Fibroblast of skin of scalp (primary cell): ENCODE measurements at regions not wholly inside any gene's neighbourhood (a gene's known extent, or its start where the extent isn't known, plus 50 kb on each side); places are given as distances from the start of the nearest gene placed in this dataset.

Experiments used
- DNase-seq: peaks from one replicate; pipeline ENCODE4 v3.0.0-alpha.2; 2013

DNA sequence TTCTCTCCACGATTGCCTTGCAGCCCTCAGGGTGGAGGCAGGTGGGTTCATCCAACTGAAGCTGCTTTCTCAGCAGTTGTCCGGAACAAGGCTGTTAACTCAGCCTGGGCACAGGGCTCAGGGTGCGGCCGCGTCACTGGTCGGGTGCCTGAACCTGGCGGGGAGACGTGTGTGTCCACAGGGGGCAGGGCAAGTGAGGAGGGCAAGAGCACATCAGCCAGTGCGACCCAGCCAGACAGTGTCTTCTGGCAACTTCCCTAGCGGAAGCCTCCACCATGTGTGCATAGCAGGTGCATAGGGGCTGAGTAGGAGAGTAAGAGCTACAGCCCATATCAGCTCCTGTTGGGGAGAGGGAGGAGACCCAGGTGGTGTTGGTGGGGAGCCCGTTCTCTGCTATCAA, 150.4 kb upstream of the THRB start:
- no peak for DNase-seq

- no peak for DNase-seq
Observed at GRCh38 chr3:24646790-24647189, 152.1 kb upstream of the THRB start.

DNA sequence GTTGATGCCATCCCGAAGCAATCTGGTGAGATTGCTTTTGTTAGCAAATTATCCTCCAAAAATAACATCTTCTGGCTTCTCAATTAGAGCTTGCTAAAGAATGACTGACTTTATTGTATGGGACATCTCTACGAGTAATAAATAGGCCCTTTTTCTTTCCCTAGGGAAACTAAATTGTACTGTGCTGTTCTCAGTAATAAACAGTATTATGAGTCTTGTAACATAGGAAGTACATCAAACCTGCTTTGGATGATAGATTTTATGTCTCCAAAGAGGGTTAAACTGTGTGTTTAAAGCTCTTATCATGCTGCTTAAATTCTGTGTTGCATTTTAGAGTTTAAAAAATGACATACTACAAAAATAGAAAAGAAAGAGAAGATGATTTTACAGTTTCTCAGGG, 153.4 kb upstream of the THRB start:
- no peak for DNase-seq

DNA sequence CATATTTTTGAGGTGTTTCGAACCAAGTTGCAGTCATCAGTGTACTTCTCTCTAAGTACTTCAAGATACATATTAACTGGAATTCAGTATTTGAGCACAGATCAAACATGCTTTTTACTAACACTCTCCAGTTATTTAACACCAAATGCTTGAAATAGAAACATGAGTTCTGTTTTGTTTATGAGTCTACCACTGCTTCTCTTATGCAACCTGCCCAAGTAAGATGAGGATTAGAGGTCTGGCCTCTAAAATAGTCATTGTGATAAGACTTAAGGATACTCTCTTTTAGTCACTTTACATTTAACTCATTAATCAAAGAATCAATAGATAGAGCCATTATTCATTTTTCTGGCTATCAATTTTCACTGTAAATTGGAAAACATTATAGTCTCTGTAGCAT, 156.2 kb upstream of the THRB start:
- no peak for DNase-seq

DNA sequence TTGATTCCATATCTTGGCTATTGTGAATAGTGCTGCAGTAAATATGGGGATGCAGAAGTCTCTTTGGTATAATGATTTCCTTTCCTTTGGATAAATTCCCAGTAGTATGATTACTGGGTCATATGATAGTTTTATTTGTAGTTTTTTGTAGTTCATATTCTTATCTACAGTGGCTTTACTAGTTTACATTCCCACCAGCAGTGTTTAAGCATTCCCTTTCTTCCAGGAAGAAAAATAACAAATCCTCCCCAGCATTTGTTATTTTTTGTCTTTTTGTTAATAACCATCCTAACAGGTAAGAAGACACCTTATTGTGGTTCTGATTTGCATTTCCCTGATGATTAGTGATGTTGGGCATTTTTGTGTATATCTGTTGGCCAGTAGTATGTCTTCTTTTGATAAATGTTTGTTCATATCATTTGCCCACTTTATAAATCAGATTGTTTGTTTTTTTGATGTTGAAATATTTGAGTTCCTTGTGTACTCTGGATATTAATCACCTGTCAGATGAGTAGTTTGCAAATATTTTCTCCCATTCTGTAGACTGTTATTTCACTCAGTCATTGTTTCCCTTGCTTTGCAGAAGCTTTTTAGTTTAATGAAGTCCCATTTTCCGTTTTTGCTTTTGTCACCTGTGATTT, 163.3 kb upstream of the THRB start:
- DNase-seq, result no peak

- no peak for DNase-seq
Observed at GRCh38 chr3:24661175-24661584, 166.5 kb upstream of the THRB start.

DNA sequence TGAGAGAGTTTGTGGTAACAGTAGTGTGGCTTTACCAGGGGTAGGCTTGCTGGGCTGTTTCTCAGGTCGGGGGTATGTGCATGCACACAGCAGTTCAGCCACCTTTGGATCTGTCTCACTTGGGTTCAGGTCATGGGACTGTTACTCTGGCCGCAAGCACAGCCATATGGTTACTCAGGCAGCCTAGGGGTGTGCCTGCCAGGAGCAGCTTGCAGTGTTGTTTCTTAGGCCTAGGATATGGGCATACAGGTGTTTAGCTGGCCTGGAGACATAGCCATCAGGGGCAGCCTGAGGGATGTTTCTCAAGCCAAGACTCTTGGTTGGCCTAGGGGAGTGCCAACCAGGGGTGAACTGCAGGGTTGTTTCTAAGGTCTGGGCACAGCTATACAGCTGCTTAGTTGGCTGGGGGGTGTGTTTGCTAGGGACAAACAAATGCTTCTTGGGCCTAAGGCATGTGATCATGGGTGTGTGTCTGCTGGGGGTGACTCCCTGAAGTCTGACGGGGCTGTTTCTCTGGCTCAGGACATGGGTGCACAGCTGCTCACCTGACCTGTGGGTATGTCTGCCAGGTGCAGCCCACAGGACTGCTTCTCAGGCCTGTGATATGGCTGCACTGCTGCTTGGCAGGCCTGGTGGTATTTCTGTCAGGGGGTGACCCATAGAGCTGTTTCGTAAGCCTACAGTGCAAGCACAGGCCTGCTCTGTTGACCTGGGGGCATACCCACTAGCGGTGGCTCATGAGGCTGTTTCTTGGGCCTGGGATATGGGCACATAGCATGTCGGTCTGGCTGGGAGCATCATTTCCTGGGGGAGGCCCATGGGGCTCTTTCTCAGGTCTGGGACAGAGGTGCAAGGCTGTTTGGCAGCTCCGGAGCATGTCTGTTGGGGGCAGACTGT, 168.0 kb upstream of the THRB start:
- no peak for DNase-seq

- DNase-seq, result no peak
Observed at GRCh38 chr3:24663406-24663805, 168.8 kb upstream of the THRB start.

DNA sequence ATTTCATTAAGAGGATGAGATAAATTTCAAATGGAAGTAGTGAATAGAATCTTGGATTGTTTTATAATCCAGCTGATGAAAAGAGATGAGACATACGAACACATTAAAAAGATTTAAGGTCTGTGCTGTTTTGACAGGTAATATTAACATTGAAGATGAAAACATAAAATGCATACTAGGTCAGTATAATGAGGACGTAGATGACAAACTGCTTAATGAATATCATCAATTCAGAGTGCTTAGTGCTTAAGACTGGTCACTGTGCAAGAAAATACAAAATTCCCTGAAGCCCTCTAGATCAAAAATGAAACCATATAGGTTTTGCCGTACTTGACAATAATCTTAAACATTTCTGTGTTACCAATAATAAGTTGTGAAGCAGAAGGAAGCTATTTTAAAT, 173.4 kb upstream of the THRB start:
- DNase-seq, result no peak

DNA sequence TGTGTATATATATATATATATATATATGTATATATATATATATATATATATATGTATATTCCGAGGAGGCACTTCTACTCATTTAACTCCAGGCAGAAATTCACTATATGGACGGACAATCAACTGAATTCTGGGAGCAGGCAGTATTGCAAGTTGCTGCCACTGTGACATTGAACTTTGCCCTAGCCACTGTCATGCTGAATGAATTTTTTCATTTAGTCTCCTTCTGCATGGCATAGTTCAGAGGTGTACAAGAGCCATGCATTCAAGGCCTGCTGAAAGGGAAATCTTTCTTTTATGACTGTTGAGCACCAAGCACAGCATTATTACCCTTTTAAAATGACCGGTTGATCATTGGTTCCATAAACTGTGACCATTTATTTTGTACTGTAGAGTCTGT, 176.2 kb upstream of the THRB start:
- DNase-seq, result no peak

- no peak for DNase-seq
Observed at GRCh38 chr3:24673596-24673995, 178.9 kb upstream of the THRB start.

GRCh38 chr3:24674261-24674660, 179.6 kb upstream of the THRB start:
- DNase-seq, result no peak

- DNase-seq, result no peak
Observed at GRCh38 chr3:24678021-24678420, 183.4 kb upstream of the THRB start.

GRCh38 chr3:24678421-24678865, 183.8 kb upstream of the THRB start:
- peak; percentile 88 for DNase-seq

GRCh38 chr3:24679429-24679828, 184.8 kb upstream of the THRB start:
- DNase-seq, result no peak

- peak; percentile 54 for DNase-seq
Observed at GRCh38 chr3:24680214-24680967, 185.7 kb upstream of the THRB start.

GRCh38 chr3:24682141-24682547, 187.5 kb upstream of the THRB start:
- peak; percentile 82 for DNase-seq

GRCh38 chr3:24683090-24683489, 188.4 kb upstream of the THRB start:
- DNase-seq, result peak; percentile 76

GRCh38 chr3:24683633-24684384, 189.2 kb upstream of the THRB start:
- peak; percentile 87 for DNase-seq

DNA sequence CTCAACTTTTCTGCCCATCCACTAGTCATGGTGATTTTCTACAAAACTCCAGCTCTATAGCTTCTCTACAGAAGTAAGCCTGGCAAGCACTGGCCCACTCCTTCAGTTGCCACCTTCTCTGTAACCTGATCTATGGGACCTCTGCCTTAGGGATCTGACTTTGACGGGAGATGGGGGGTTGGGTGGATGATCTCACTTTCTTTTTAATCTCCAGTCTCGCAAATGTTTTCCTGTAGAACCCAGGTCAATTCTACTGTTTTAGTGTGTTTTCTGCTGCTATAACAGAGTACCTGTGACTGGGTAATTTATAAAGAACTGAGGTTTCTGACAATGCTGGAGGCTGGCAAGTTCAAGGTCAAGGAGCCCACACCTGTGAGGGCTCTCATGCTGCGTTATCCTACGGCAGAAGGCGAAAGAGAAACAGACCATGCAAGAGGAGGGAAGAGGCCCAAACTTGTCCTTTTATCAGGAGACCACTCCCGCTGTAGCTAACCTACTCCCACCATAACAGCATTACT, 189.9 kb upstream of the THRB start:
- no peak for DNase-seq

GRCh38 chr3:24686808-24687207, 192.2 kb upstream of the THRB start:
- DNase-seq, result peak; percentile 82

DNA sequence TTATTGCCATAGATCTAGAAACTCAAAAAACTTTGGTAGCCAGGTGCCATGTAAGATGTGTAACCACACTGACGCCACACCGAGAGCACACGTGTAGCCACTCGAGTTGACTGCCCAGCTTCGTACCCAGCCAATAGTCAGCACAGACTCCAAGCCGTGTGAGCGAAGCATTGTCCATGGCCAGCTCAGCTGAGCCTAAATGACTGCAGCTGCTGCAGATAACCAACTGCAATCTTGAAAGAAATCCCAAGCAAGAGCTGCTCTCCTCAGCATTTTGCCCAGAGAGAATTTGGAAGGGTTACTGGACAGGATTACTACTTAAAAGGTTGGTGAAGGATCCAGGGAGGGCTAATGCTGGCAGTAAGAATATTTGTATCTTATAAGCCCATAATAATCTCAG, 193.0 kb upstream of the THRB start:
- no peak for DNase-seq
